Osteoblast (primary cell): ENCODE measurements at regions not wholly inside any gene's neighbourhood (a gene's known extent, or its start where the extent isn't known, plus 50 kb on each side); places are given as distances from the start of the nearest gene placed in this dataset.

Experiments used
- DNase-seq: peaks from one replicate; pipeline ENCODE4 v3.0.0; 2011; ENCODE audit warnings: low spot score, mixed read lengths; ENCODE audit not compliant: insufficient read length; ENCODE audit errors: missing footprints
- H2AFZ ChIP-seq: 2 replicates; pipeline ENCODE4 v1.6.0; 2011; ENCODE audit warnings: mild to moderate bottlenecking, low read length
- H3K27ac ChIP-seq: 2 replicates; pipeline ENCODE4 v1.5.1; 2011; ENCODE audit warnings: mild to moderate bottlenecking, low read depth, low read length, moderate library complexity
- H3K27me3 ChIP-seq: 2 replicates; pipeline ENCODE4 v1.6.0; 2012; ENCODE audit warnings: mild to moderate bottlenecking, control low read depth, inconsistent platforms, low read length, moderate library complexity; ENCODE audit not compliant: insufficient read depth
- H3K36me3 ChIP-seq: 2 replicates; pipeline ENCODE4 v1.5.1; 2011; ENCODE audit warnings: mild to moderate bottlenecking, low read length, control low read depth, moderate library complexity; ENCODE audit not compliant: insufficient read depth
- H3K4me1 ChIP-seq: 2 replicates; pipeline ENCODE4 v1.5.1; 2011; ENCODE audit warnings: mild to moderate bottlenecking, low read length, control low read depth, moderate library complexity; ENCODE audit not compliant: insufficient read depth
- H3K4me2 ChIP-seq: 2 replicates; pipeline ENCODE4 v1.6.0; 2011; ENCODE audit warnings: mild to moderate bottlenecking, low read length; ENCODE audit not compliant: insufficient read depth
- H3K4me3 ChIP-seq: fragments of 200-600 bp; sonication (generic); 3 replicates; pipeline ENCODE4 v1.5.1; 2012; ENCODE audit warnings: mild to moderate bottlenecking, low read length, inconsistent platforms; ENCODE audit not compliant: insufficient read depth
- H3K79me2 ChIP-seq: 2 replicates; pipeline ENCODE4 v1.6.0; 2012; ENCODE audit warnings: mild to moderate bottlenecking, low read length, control low read depth, inconsistent platforms; ENCODE audit not compliant: insufficient read depth
- H3K9me3 ChIP-seq: 2 replicates; pipeline ENCODE4 v1.5.1; 2011; ENCODE audit warnings: low read depth, low read length, control low read depth
- H4K20me1 ChIP-seq: 2 replicates; pipeline ENCODE4 v1.6.0; 2012; ENCODE audit warnings: mild to moderate bottlenecking, low read length, control low read depth; ENCODE audit not compliant: insufficient read depth
- CTCF ChIP-seq: IDR thresholded peaks from 2 replicates; pipeline ENCODE4 v1.5.1; 2011; ENCODE audit warnings: mild to moderate bottlenecking, low read depth, low read length, moderate library complexity; ENCODE audit errors: extremely low read depth

- Histone ChIP-seq H3K36me3 (no peaks in the 10 kb centered on the region), H3K9me3 (peaks cover 4% of the 10 kb centered on the region), H3K27me3 (no peaks in the 10 kb centered on the region), H2AFZ (no peak overlapping the region), H3K4me2 (no peak overlapping the region), H3K4me1 (no peaks in the 10 kb centered on the region), H3K27ac (no peak overlapping the region), H4K20me1 (no peaks in the 10 kb centered on the region), H3K4me3 (no peak overlapping the region), H3K79me2 (no peaks in the 10 kb centered on the region)
- no peak for DNase-seq
- TF ChIP-seq CTCF, result no peak
Measured at GRCh38 chr16:8103649-8104289, 486.5 kb downstream of the TMEM114 start.

- H4K20me1 ChIP-seq, result no peaks in the 10 kb centered on the region
- H3K27me3 ChIP-seq, result no peaks in the 10 kb centered on the region
- no peak overlapping the region for H2AFZ ChIP-seq
- H3K4me1 ChIP-seq, result no peaks in the 10 kb centered on the region
- no peaks in the 10 kb centered on the region for H3K36me3 ChIP-seq
- DNase-seq, result no peak
- no peak overlapping the region for H3K4me3 ChIP-seq
- H3K27ac ChIP-seq, result no peak overlapping the region
- H3K79me2 ChIP-seq, result no peaks in the 10 kb centered on the region
- H3K4me2 ChIP-seq, result no peak overlapping the region
- H3K9me3 ChIP-seq, result no peaks in the 10 kb centered on the region
- no peak for TF ChIP-seq CTCF
Measured at GRCh38 chr16:8099586-8099985, 490.7 kb downstream of the TMEM114 start.

GRCh38 chr16:8098947-8099512 lies 491.3 kb downstream of the TMEM114 start:
- Histone ChIP-seq H4K20me1 (no peaks in the 10 kb centered on the region), H2AFZ (no peak overlapping the region), H3K9me3 (no peaks in the 10 kb centered on the region), H3K36me3 (no peaks in the 10 kb centered on the region), H3K4me3 (no peak overlapping the region), H3K27me3 (no peaks in the 10 kb centered on the region), H3K27ac (no peak overlapping the region), H3K4me2 (no peak overlapping the region), H3K4me1 (no peaks in the 10 kb centered on the region), H3K79me2 (no peaks in the 10 kb centered on the region)
- no peak for DNase-seq
- no peak for TF ChIP-seq CTCF

GRCh38 chr16:8096211-8096610 lies 494.1 kb downstream of the TMEM114 start:
- Histone ChIP-seq H3K27ac (no peak overlapping the region), H3K9me3 (no peaks in the 10 kb centered on the region), H4K20me1 (no peaks in the 10 kb centered on the region), H3K79me2 (no peaks in the 10 kb centered on the region), H3K4me3 (no peak overlapping the region), H3K4me1 (no peaks in the 10 kb centered on the region), H2AFZ (no peak overlapping the region), H3K27me3 (no peaks in the 10 kb centered on the region), H3K4me2 (no peak overlapping the region), H3K36me3 (no peaks in the 10 kb centered on the region)
- TF ChIP-seq CTCF, result no peak
- DNase-seq, result no peak
